NT2/D1 (cell line): ENCODE measurements at regions not wholly inside any gene's neighbourhood (a gene's known extent, or its start where the extent isn't known, plus 50 kb on each side); places are given as distances from the start of the nearest gene placed in this dataset.

Source experiments
- DNase-seq: peaks from one replicate; pipeline ENCODE4 v3.0.0-alpha.2; 2011; ENCODE audit warnings: low read depth, low spot score
- H3K27me3 ChIP-seq: 2 replicates; pipeline ENCODE4 v1.6.0; 2011; ENCODE audit warnings: mild to moderate bottlenecking; ENCODE audit not compliant: insufficient read length, insufficient read depth
- H3K36me3 ChIP-seq: 2 replicates; pipeline ENCODE4 v1.6.1; 2011; ENCODE audit warnings: mild to moderate bottlenecking, low read length, mixed read lengths; ENCODE audit not compliant: insufficient read depth, insufficient read length
- H3K4me1 ChIP-seq: 2 replicates; pipeline ENCODE4 v1.5.1; 2011; ENCODE audit not compliant: insufficient read depth, insufficient read length
- H3K4me3 ChIP-seq: 2 replicates; pipeline ENCODE4 v1.5.1; 2011; ENCODE audit warnings: low read depth; ENCODE audit not compliant: insufficient read length
- H3K9ac ChIP-seq: 2 replicates; pipeline ENCODE4 v1.6.0; 2011; ENCODE audit warnings: low read depth; ENCODE audit not compliant: insufficient read length
- H3K9me3 ChIP-seq: 2 replicates; pipeline ENCODE4 v1.5.1; 2011; ENCODE audit warnings: mild to moderate bottlenecking, low read length; ENCODE audit not compliant: insufficient read depth
- SUZ12 ChIP-seq: IDR thresholded peaks from 2 replicates; pipeline ENCODE4 v1.6.1; 2011; ENCODE audit not compliant: insufficient read length, insufficient read depth; ENCODE audit errors: extremely low read depth
- YY1 ChIP-seq: IDR thresholded peaks from 2 replicates; pipeline ENCODE4 v1.6.1; 2011; ENCODE audit not compliant: insufficient read length, insufficient read depth
- ZNF274 ChIP-seq: IDR thresholded peaks from 2 replicates; pipeline ENCODE4 v1.6.1; 2011; ENCODE audit warnings: mild to moderate bottlenecking, low read depth, low read length

DNA sequence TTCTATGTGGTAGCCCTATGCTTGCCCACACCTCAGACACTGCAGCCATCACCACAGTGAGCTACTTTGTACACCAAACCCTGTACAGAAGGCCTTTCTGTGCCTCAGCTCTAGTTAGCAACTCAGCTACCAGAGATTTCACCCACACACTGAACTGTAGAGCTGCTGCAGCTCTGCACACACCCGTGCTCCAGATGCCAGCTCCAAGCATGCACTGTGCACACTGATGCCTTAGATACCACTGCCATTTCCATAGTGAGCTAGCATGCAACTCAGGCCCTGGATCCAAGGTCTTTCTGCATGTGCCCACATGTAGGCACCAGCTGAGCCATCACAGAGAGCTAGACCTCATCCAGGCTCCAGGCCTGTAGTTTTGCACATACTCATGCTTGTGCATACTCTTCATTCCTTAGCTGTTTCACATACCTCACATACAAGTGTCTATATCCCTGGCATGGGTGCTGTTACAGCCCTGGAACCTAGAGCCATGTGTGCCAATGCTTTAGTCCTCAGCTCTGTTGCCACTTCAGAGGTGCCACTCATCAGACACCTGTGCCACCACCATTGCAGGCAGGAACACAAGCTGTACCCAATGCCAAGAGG lies 423.5 kb upstream of the NDST3 start:
- H3K36me3 ChIP-seq: no peaks in the 10 kb centered on the region
- H3K27me3 ChIP-seq: no peaks in the 10 kb centered on the region
- DNase-seq: no peak
- H3K9me3 ChIP-seq: no peaks in the 10 kb centered on the region
- no peak overlapping the region for H3K4me3 ChIP-seq
- no peaks in the 10 kb centered on the region for H3K4me1 ChIP-seq
- no peak for TF ChIP-seq SUZ12
- no peak for TF ChIP-seq ZNF274
- TF ChIP-seq YY1: no peak
- no peak overlapping the region for H3K9ac ChIP-seq

DNA sequence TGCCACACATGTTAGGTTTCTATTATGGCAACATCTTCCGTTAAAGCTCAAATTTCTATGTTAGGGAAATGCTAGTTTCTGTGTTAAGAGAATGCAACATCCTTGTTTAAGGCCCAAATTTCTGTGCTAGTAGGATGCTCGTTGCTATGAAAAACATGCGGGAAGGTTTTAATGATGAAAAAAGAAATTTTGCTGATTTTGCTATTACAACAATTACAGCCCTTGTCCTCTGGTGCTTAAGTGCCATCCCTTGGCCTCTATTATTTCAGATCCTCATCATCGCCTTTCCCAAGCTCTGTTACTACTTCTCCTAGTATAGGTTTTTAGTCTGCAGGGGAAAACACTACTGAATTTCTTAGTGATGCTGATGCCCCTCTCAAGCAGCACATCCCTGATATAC lies 412.6 kb upstream of the NDST3 start:
- H3K9me3 ChIP-seq: no peaks in the 10 kb centered on the region
- no peak overlapping the region for H3K9ac ChIP-seq
- no peak for DNase-seq
- TF ChIP-seq YY1 (no peak), ZNF274 (no peak), SUZ12 (no peak)
- H3K27me3 ChIP-seq: no peaks in the 10 kb centered on the region
- H3K36me3 ChIP-seq: no peaks in the 10 kb centered on the region
- H3K4me3 ChIP-seq: no peak overlapping the region
- no peaks in the 10 kb centered on the region for H3K4me1 ChIP-seq

DNA sequence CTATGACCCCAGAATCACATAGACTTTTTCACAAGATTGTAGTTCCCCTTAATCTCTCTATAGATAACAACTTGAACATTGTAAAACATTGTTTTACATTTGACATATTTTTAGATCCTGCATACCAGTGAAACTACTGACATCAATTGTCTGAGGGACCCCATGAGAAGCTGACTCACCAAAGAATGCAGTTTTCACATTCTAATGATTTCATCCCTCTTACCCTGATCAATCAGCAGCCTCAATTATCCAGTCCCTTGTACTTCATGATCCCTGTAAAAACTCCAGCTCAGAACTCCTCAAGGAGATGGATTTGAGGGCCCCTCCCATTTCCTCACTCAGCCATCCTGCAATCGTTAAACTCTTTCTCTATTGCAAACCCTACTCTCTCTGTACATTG lies 411.0 kb upstream of the NDST3 start:
- Histone ChIP-seq H3K4me1 (no peaks in the 10 kb centered on the region), H3K36me3 (no peaks in the 10 kb centered on the region), H3K9ac (no peak overlapping the region), H3K27me3 (no peaks in the 10 kb centered on the region), H3K9me3 (no peaks in the 10 kb centered on the region), H3K4me3 (no peak overlapping the region)
- no peak for DNase-seq
- TF ChIP-seq ZNF274 (no peak), SUZ12 (no peak), YY1 (no peak)

DNA sequence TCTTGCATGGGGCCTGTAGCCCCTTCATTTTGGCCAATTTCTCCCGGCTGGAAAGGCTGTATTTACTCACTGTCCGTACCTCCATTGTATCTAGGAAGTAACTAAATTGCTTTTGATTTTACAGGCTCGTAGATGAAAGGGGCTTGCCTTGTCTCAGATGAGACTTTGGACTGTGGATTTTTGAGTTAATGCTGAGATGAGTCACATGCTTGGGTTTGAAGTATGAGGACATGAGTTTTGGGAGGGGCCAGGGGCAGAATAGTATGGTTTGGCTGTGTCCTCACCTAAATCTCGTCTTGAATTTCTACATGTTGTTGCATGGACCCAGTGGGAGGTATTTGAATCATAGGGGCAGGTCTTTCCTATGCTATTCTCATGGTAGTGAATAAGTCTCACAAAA lies 407.6 kb upstream of the NDST3 start:
- H3K4me3 ChIP-seq: no peak overlapping the region
- no peaks in the 10 kb centered on the region for H3K36me3 ChIP-seq
- TF ChIP-seq SUZ12 (no peak), YY1 (no peak), ZNF274 (no peak)

DNA sequence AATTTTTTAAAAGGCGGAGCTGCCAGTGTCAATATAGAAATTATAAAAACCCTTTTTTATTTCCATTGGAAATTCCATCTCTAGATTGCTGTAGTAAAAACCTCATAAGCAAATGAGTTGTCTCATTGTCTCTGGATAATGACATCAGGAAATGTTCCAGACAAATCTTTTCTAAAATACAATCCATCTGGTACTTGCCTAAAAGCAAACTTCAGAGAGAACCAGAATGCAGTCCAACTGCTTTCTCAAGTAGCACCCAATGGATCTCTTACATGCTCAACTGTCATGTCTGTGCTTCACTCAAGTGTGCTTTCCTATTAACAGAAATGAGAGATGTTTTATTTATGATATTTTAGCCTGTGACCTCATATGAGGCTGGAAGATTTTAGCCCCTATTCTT lies 399.6 kb upstream of the NDST3 start:
- Histone ChIP-seq H3K4me1 (no peaks in the 10 kb centered on the region), H3K4me3 (no peak overlapping the region), H3K36me3 (no peaks in the 10 kb centered on the region), H3K9ac (no peak overlapping the region), H3K27me3 (no peaks in the 10 kb centered on the region), H3K9me3 (no peaks in the 10 kb centered on the region)
- DNase-seq: no peak
- TF ChIP-seq ZNF274 (no peak), YY1 (no peak), SUZ12 (no peak)

More for the DNA sequence above, 407.6 kb upstream of the NDST3 start:
- Histone ChIP-seq H3K4me1 (no peaks in the 10 kb centered on the region), H3K9ac (no peak overlapping the region), H3K27me3 (no peaks in the 10 kb centered on the region), H3K9me3 (no peaks in the 10 kb centered on the region)
- no peak for DNase-seq

DNA sequence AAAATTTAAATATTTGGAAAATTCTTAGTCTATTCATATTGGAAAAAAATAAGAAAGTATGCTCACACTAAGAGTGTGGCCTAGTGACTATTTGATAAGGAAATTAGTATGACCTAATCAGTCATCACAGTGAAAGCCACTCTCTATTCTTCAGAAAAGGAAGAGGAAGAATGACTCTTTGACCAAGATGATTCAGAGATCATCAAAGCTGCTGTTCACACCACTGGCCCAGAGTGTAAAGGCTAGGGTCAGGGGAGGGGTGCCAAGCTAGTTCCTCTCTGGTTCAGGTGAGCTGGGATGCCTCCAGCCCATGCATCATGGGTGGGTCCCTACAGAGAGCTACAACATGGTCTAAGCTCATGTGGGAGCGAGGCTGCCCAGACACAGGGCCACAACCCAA lies 396.9 kb upstream of the NDST3 start:
- H3K4me1 ChIP-seq: no peaks in the 10 kb centered on the region
- no peak overlapping the region for H3K9ac ChIP-seq
- no peaks in the 10 kb centered on the region for H3K36me3 ChIP-seq
- no peak for DNase-seq
- H3K27me3 ChIP-seq: no peaks in the 10 kb centered on the region
- H3K4me3 ChIP-seq: no peak overlapping the region
- TF ChIP-seq YY1 (no peak), ZNF274 (no peak), SUZ12 (no peak)
- H3K9me3 ChIP-seq: no peaks in the 10 kb centered on the region

DNA sequence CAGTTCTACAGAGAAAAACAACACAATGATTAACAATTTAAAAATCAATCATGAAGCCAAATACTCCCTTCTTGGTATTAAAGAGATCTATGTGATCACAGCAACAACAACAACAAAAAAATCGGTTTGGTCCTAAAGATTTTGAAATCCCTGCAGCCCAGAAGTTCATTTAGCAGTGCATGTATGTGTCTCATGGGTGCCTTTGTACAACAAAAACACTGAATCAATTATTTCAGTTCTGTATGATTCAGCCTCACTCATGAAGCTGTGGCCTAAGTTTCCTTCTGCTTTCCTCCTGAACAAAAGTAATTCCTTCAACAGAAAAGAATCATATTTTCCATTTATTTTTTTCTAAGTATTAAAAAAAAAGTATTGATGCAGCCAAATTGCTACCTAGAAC lies 393.4 kb upstream of the NDST3 start:
- no peak for DNase-seq
- TF ChIP-seq ZNF274 (no peak), SUZ12 (no peak), YY1 (no peak)

DNA sequence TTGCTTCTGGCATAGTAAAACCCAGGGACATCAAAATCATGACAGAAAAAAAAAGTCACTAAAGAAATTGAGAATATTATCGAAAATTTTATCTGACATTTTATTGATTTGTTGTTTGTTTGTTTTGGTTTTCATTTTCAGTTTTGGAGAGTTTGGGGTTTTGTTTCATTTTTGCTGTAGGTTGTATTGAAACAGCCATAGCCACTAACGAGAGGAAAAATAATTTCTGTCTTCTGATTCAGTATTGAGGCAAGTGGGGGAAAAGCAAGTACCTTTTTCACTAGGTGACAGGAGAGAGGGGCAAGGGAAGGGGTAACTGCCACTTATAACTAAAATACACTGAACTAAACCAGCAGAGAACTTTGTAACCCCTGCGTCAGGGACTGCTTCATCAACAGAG lies 392.8 kb upstream of the NDST3 start:
- Histone ChIP-seq H3K27me3 (no peaks in the 10 kb centered on the region), H3K36me3 (no peaks in the 10 kb centered on the region), H3K4me3 (no peak overlapping the region), H3K9me3 (no peaks in the 10 kb centered on the region), H3K9ac (no peak overlapping the region), H3K4me1 (no peaks in the 10 kb centered on the region)
- no peak for DNase-seq
- no peak for TF ChIP-seq SUZ12
- no peak for TF ChIP-seq ZNF274
- no peak for TF ChIP-seq YY1

More for the DNA sequence above, 393.4 kb upstream of the NDST3 start:
- Histone ChIP-seq H3K4me1 (no peaks in the 10 kb centered on the region), H3K9me3 (no peaks in the 10 kb centered on the region), H3K9ac (no peak overlapping the region), H3K27me3 (no peaks in the 10 kb centered on the region), H3K36me3 (no peaks in the 10 kb centered on the region), H3K4me3 (no peak overlapping the region)
